ENCODE measurements at regions not wholly inside any gene's neighbourhood (a gene's known extent, or its start where the extent isn't known, plus 50 kb on each side); places are given as distances from the start of the nearest gene placed in this dataset.

- no peak for DNase-seq (ENCODE audit: low read depth in 3 of 3)
These were observed 156.0 kb upstream of the TPM1 start for GRCh38 chr15:62886431-62887071.

GRCh38 chr15:62887113-62887570 is 155.4 kb upstream of the TPM1 start:
- DNase-seq (ENCODE audit: low read depth in 3 of 3), result no peak

- DNase-seq (ENCODE audit: low read depth in 3 of 3), result no peak
These were observed 153.9 kb upstream of the TPM1 start for GRCh38 chr15:62888623-62889022.

- DNase-seq (ENCODE audit: low read depth in 3 of 3), result no peak
These were observed 153.3 kb upstream of the TPM1 start for GRCh38 chr15:62889141-62889661.

- no peak for DNase-seq (ENCODE audit: low read depth in 3 of 3)
These were observed 152.6 kb upstream of the TPM1 start for GRCh38 chr15:62889734-62890505.

GRCh38 chr15:62894322-62895085 is 148.0 kb upstream of the TPM1 start:
- DNase-seq (ENCODE audit: low read depth in 3 of 3), result no peak

GRCh38 chr15:62895139-62895866 is 147.2 kb upstream of the TPM1 start:
- no peak for DNase-seq (ENCODE audit: low read depth in 3 of 3)

GRCh38 chr15:62895905-62896316 is 146.6 kb upstream of the TPM1 start:
- no peak for DNase-seq (ENCODE audit: low read depth in 3 of 3)

- DNase-seq (ENCODE audit: low read depth in 3 of 3), result no peak
These were observed 146.1 kb upstream of the TPM1 start for GRCh38 chr15:62896380-62896866.

GRCh38 chr15:62896969-62897486 is 145.5 kb upstream of the TPM1 start:
- no peak for DNase-seq (ENCODE audit: low read depth in 3 of 3)

- no peak for DNase-seq (ENCODE audit: low read depth in 3 of 3)
These were observed 144.9 kb upstream of the TPM1 start for GRCh38 chr15:62897634-62898033.

- DNase-seq (ENCODE audit: low read depth in 3 of 3), result no peak
These were observed 143.5 kb upstream of the TPM1 start for GRCh38 chr15:62899090-62899493.

- no peak for DNase-seq (ENCODE audit: low read depth in 3 of 3)
These were observed 142.3 kb upstream of the TPM1 start for GRCh38 chr15:62900071-62900802.

- no peak for DNase-seq (ENCODE audit: low read depth in 3 of 3)
These were observed 141.5 kb upstream of the TPM1 start for GRCh38 chr15:62901087-62901486.

- DNase-seq (ENCODE audit: low read depth in 3 of 3), result no peak
These were observed 140.5 kb upstream of the TPM1 start for GRCh38 chr15:62901909-62902546.

GRCh38 chr15:62902821-62903220 is 139.7 kb upstream of the TPM1 start:
- no peak for DNase-seq (ENCODE audit: low read depth in 3 of 3)

GRCh38 chr15:62903437-62903836 is 139.1 kb upstream of the TPM1 start:
- DNase-seq (ENCODE audit: low read depth in 3 of 3), result no peak

- DNase-seq (ENCODE audit: low read depth in 3 of 3), result no peak
These were observed 138.3 kb upstream of the TPM1 start for GRCh38 chr15:62904041-62904910.

GRCh38 chr15:62906627-62907026 is 135.9 kb upstream of the TPM1 start:
- no peak for DNase-seq (ENCODE audit: low read depth in 3 of 3)

Data from stimulated activated CD4-positive, alpha-beta T cell treated with anti-CD3 and anti-CD28 coated beads, TNF-alpha, amount 100 ng/mL, for 24 hours (primary cell).